ENCODE measurements at regions not wholly inside any gene's neighbourhood (a gene's known extent, or its start where the extent isn't known, plus 50 kb on each side); places are given as distances from the start of the nearest gene placed in this dataset.
"Not testable (repeated sequence)": the region's sequence is repeated elsewhere in the genome, so short reads cannot be mapped to it uniquely, and the experiment has no call there.

DNA sequence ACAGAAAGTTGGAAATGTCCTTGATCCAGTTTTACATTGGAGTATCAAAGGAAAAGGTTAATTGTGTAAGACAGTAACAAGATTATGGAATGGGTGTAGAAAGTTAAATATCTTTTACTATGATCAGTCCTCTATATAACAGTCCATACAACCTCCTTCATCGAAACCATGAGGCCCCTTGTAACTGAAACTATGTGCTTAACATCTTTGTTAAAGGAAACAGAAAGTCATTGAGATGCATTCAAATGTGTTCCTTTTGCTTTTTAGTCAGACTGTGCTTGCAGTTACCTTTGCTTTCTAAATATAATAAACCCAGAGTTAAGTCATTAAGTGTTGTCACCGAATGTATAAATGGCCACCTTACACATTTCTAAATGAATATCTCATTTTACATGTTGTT lies 1298.5 kb downstream of the ROBO2 start:
- Histone ChIP-seq H3K27me3 (replicated peaks in 1 of 7) (no peaks in the 10 kb centered on the region), H3K36me3 (no peaks in the 10 kb centered on the region), H3K4me3 (no peak overlapping the region), H3K4me1 (no peaks in the 10 kb centered on the region), H3K9me3 (no peaks in the 10 kb centered on the region), H3K27ac (no peak overlapping the region)
- 61 to 71% (median 70%) methylated on average over 2 of the region's 2 CpGs for WGBS, 5 donors
- TF ChIP-seq POLR2AphosphoS5 (IDR thresholded peaks at IDR 0.05), result no peak
- TF ChIP-seq POLR2A (IDR thresholded peaks at IDR 0.05), result no peak
- TF ChIP-seq, protein P1, sequence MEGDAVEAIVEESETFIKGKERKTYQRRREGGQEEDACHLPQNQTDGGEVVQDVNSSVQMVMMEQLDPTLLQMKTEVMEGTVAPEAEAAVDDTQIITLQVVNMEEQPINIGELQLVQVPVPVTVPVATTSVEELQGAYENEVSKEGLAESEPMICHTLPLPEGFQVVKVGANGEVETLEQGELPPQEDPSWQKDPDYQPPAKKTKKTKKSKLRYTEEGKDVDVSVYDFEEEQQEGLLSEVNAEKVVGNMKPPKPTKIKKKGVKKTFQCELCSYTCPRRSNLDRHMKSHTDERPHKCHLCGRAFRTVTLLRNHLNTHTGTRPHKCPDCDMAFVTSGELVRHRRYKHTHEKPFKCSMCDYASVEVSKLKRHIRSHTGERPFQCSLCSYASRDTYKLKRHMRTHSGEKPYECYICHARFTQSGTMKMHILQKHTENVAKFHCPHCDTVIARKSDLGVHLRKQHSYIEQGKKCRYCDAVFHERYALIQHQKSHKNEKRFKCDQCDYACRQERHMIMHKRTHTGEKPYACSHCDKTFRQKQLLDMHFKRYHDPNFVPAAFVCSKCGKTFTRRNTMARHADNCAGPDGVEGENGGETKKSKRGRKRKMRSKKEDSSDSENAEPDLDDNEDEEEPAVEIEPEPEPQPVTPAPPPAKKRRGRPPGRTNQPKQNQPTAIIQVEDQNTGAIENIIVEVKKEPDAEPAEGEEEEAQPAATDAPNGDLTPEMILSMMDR (IDR thresholded peaks at IDR 0.05 in 8 of 11, conservative IDR thresholded peaks at IDR 0.05 in 3 of 11), result no peak
- intact Hi-C loops (cut with DNase I; ENCODE audit: low total_unique reads), result no loop called here
- DNase-seq, result no peak

DNA sequence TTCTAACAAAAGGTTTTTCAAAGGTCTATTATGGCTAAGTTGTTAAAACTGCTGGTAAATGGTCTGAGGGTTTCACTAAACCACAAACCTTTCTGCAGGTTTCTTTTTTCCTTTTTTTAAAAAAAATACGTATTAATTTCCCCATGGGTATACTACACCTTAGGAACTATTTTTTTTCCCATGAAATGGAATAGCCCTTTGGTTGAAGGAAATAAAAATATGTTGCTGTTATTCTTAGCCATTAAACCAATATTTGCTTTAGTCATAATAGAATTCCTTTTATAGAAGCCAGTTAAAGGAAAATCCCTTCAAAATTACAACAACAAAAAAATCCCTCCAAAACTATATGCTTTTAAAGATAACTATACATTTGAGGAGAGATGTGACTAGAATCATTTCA lies 1303.3 kb downstream of the ROBO2 start:
- 27 to 51% (median 36%) methylated on average over 1 of the region's 1 CpG for WGBS, 5 donors
- Histone ChIP-seq H3K4me3 (no peak overlapping the region), H3K27me3 (replicated peaks in 1 of 7) (no peaks in the 10 kb centered on the region), H3K4me1 (no peaks in the 10 kb centered on the region), H3K9me3 (peaks cover 0 to 2% (median 0%) of the 10 kb centered on the region in 8 donors), H3K36me3 (no peaks in the 10 kb centered on the region), H3K27ac (no peak overlapping the region)
- TF ChIP-seq, protein P1 (IDR thresholded peaks at IDR 0.05 in 8 of 11, conservative IDR thresholded peaks at IDR 0.05 in 3 of 11), result no peak
- TF ChIP-seq POLR2AphosphoS5 (IDR thresholded peaks at IDR 0.05), result no peak
- no peak for TF ChIP-seq POLR2A (IDR thresholded peaks at IDR 0.05)
- intact Hi-C loops (cut with DNase I; ENCODE audit: low total_unique reads), result no loop called here
- no peak for DNase-seq

DNA sequence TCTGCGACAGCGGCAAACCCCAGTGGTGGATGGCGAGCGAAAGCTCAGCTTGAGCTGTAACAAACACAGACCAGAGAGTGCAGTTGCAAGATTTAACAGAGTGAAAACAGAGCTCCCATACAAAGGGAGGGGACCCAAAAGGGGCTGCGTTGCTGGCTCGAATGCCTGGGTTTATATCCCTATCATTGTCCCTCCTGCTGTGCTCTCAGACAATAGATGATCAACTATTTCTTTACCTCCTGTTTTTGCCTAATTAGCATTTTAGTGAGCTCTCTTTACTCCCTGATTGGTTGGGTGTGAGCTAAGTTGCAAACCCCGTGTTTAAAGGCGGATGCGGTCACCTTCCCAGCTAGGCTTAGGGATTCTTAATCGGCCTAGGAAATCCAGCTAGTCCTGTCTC lies 1304.4 kb downstream of the ROBO2 start:
- 88 to 94% (median 90%) methylated on average over 10 of the region's 10 CpGs for WGBS, 5 donors

DNA sequence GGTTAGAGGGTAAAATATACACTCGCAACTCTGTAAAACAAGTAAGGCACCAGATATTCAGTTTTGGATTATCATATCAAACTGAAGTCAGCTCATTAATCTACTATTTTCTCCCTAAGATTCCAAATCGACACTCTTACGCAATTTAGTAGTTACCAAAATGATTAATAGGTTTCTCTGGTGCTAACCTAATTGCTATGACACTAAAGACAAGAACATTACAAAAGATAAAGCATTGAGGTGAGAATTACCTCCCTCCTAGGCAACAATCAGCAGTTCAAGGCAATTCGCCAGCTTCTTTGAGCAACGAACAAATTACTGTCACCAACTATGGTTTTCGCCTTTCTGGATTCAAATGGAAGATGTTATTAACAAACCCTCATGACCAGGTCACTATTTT lies 1305.0 kb downstream of the ROBO2 start:
- no peak overlapping the region for H3K4me3 ChIP-seq
- H3K27me3 ChIP-seq (replicated peaks in 1 of 7), result no peaks in the 10 kb centered on the region
- intact Hi-C loops (cut with DNase I; ENCODE audit: low total_unique reads), result no loop called here
- no peaks in the 10 kb centered on the region for H3K4me1 ChIP-seq
- WGBS, 5 donors, result 83 to 90% (median 86%) methylated on average over 6 of the region's 6 CpGs
- H3K36me3 ChIP-seq, result no peaks in the 10 kb centered on the region
- no peak overlapping the region for H3K27ac ChIP-seq
- TF ChIP-seq POLR2AphosphoS5 (IDR thresholded peaks at IDR 0.05) (no peak), POLR2A (IDR thresholded peaks at IDR 0.05) (no peak)
- TF ChIP-seq, protein P1 (IDR thresholded peaks at IDR 0.05 in 8 of 11, conservative IDR thresholded peaks at IDR 0.05 in 3 of 11), result no peak
- peaks cover 0 to 2% (median 0%) of the 10 kb centered on the region in 8 donors for H3K9me3 ChIP-seq
- DNase-seq, result no peak

More for the DNA sequence above, 1304.4 kb downstream of the ROBO2 start:
- H3K27ac ChIP-seq; H3K4me1 ChIP-seq; DNase-seq; H3K27me3 ChIP-seq (replicated peaks in 1 of 7); H3K9me3 ChIP-seq; H3K4me3 ChIP-seq; intact Hi-C loops (cut with DNase I; ENCODE audit: low total_unique reads); H3K36me3 ChIP-seq: not testable (repeated sequence)

DNA sequence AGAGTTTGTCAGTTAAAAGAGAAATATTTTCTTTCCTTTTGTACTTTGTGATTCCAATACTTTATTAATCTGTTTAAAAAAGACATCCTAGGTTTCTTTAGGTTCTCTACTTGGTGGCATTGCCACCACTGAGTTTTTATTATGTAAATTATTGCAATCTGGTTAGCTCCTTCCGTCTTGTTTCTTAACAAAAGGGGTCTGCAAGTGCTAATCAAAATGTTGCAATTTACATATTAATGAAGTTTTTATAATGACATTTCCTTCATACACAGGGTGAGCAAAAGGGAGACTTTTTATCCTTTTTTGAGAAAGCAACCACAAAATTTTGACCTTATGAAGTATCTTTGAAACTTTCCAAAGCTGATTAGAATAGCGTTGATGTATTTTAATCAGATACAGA lies 1307.3 kb downstream of the ROBO2 start:
- WGBS, 5 donors, result 79 to 96% (median 87%) methylated on average over 2 of the region's 2 CpGs
- H3K27ac ChIP-seq, result no peak overlapping the region

More for the DNA sequence above, 1307.3 kb downstream of the ROBO2 start:
- no peaks in the 10 kb centered on the region for H3K36me3 ChIP-seq
- H3K4me3 ChIP-seq, result no peak overlapping the region
- intact Hi-C loops (cut with DNase I; ENCODE audit: low total_unique reads), result no loop called here
- DNase-seq, result no peak
- H3K27me3 ChIP-seq (replicated peaks in 1 of 7), result no peaks in the 10 kb centered on the region
- no peaks in the 10 kb centered on the region for H3K4me1 ChIP-seq
- TF ChIP-seq, protein P1 (IDR thresholded peaks at IDR 0.05 in 8 of 11, conservative IDR thresholded peaks at IDR 0.05 in 3 of 11), result no peak
- TF ChIP-seq POLR2AphosphoS5 (IDR thresholded peaks at IDR 0.05), result no peak
- no peak for TF ChIP-seq POLR2A (IDR thresholded peaks at IDR 0.05)
- H3K9me3 ChIP-seq, result peaks cover 0 to 2% (median 0%) of the 10 kb centered on the region in 8 donors
